K562 (cell line): ENCODE measurements at regions not wholly inside any gene's neighbourhood (a gene's known extent, or its start where the extent isn't known, plus 50 kb on each side); places are given as distances from the start of the nearest gene placed in this dataset.
"Not testable (repeated sequence)": the region's sequence is repeated elsewhere in the genome, so short reads cannot be mapped to it uniquely, and the experiment has no call there.

Experiments
- BCL6 ChIP-seq: fragments of 250-450 bp; sonication (Bioruptor Pico); IDR thresholded peaks from 2 replicates; pipeline ENCODE4 v1.4.0; 2020
- CBX1 ChIP-seq: sonication (generic); IDR thresholded peaks from 2 replicates; pipeline ENCODE4 v1.6.1; 2016; ENCODE audit warnings: antibody characterized with exemption, low read depth, mild to moderate bottlenecking
- CTCF ChIP-seq, 3 experiments: IDR thresholded peaks in 2 of 3; conservative IDR thresholded peaks in 1 of 3; 2 replicates each; pipeline ENCODE4 v1.5.1; 2011 to 2012; ENCODE audit warnings: low read length in 3 of 3, mild to moderate bottlenecking in 3 of 3, control low read depth in 2 of 3, improper control_type of control experiment in 1 of 3, inconsistent platforms in 1 of 3, low read depth in 1 of 3, mixed read lengths in 1 of 3, moderate library complexity in 1 of 3; ENCODE audit not compliant: insufficient read depth in 2 of 3
- GTF2F1 ChIP-seq: IDR thresholded peaks from 2 replicates; pipeline ENCODE4 v1.6.1; 2011; ENCODE audit warnings: low read depth, low read length, improper control_type of control experiment
- THAP7 ChIP-seq: fragments of 250-450 bp; sonication (Bioruptor Pico); IDR thresholded peaks from 2 replicates; pipeline ENCODE4 v1.5.0; 2021
- ZNF347 ChIP-seq: fragments of 450-650 bp; formaldehyde crosslinking; IDR thresholded peaks from 2 replicates; pipeline ENCODE4 v1.4.0; 2020; ENCODE audit warnings: low read depth, mild to moderate bottlenecking, moderate library complexity
- TF ChIP-seq, protein P1 (sequence below): sonication (generic); formaldehyde crosslinking; IDR thresholded peaks from 2 replicates; pipeline ENCODE4 v1.8.1; 2023; ENCODE audit warnings: mild to moderate bottlenecking, missing genetic modification reagents
- TF ChIP-seq, protein P2 (sequence below): sonication (generic); formaldehyde crosslinking; IDR thresholded peaks from 2 replicates; pipeline ENCODE4 v1.9.0; 2022; ENCODE audit warnings: mild to moderate bottlenecking, missing genetic modification reagents
- TF ChIP-seq, protein P3 (sequence below): sonication (generic); formaldehyde crosslinking; IDR thresholded peaks from 2 replicates; pipeline ENCODE4 v1.8.1; 2023; ENCODE audit warnings: mild to moderate bottlenecking, missing genetic modification reagents

DNA sequence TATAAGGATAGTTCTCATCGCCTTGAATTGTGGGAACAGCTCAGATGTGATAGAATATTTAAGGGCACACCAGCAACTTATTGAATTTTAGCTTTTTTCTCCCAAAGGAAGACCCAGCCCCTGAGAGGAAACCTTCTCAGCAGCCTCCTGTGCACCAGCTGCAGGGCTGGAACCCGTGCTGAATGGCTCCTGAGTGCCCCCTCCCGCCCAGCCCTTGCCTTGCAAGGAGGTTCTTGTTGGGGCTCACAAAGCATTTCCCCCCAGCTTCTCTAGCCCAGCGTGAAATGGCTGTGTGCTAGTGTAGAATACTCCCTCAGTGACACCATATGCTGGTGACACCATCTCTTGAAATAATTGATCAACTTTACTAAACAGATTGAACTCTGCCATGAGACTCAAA is 1227.4 kb downstream of the TMEM121 start:
- not testable (repeated sequence) for TF ChIP-seq ZNF347 (CRISPR knock-in tag); THAP7; CTCF (IDR thresholded peaks at IDR 0.05 in 2 of 3, conservative IDR thresholded peaks at IDR 0.05 in 1 of 3; ENCODE audit: insufficient read depth in 2 of 3, low read depth in 1 of 3, low read length in 3 of 3); CBX1; BCL6 (CRISPR knock-in tag); GTF2F1
- TF ChIP-seq, protein P1, sequence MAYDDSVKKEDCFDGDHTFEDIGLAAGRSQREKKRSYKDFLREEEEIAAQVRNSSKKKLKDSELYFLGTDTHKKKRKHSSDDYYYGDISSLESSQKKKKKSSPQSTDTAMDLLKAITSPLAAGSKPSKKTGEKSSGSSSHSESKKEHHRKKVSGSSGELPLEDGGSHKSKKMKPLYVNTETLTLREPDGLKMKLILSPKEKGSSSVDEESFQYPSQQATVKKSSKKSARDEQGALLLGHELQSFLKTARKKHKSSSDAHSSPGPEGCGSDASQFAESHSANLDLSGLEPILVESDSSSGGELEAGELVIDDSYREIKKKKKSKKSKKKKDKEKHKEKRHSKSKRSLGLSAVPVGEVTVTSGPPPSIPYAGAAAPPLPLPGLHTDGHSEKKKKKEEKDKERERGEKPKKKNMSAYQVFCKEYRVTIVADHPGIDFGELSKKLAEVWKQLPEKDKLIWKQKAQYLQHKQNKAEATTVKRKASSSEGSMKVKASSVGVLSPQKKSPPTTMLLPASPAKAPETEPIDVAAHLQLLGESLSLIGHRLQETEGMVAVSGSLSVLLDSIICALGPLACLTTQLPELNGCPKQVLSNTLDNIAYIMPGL (CRISPR knock-in tag): not testable (repeated sequence)
- TF ChIP-seq, protein P2, sequence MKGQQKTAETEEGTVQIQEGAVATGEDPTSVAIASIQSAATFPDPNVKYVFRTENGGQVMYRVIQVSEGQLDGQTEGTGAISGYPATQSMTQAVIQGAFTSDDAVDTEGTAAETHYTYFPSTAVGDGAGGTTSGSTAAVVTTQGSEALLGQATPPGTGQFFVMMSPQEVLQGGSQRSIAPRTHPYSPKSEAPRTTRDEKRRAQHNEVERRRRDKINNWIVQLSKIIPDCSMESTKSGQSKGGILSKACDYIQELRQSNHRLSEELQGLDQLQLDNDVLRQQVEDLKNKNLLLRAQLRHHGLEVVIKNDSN: not testable (repeated sequence)
- TF ChIP-seq, protein P3, sequence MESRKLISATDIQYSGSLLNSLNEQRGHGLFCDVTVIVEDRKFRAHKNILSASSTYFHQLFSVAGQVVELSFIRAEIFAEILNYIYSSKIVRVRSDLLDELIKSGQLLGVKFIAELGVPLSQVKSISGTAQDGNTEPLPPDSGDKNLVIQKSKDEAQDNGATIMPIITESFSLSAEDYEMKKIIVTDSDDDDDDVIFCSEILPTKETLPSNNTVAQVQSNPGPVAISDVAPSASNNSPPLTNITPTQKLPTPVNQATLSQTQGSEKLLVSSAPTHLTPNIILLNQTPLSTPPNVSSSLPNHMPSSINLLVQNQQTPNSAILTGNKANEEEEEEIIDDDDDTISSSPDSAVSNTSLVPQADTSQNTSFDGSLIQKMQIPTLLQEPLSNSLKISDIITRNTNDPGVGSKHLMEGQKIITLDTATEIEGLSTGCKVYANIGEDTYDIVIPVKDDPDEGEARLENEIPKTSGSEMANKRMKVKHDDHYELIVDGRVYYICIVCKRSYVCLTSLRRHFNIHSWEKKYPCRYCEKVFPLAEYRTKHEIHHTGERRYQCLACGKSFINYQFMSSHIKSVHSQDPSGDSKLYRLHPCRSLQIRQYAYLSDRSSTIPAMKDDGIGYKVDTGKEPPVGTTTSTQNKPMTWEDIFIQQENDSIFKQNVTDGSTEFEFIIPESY: not testable (repeated sequence)
